IPS-NIHi7 (cell line): ENCODE measurements at regions not wholly inside any gene's neighbourhood (a gene's known extent, or its start where the extent isn't known, plus 50 kb on each side); places are given as distances from the start of the nearest gene placed in this dataset.
"Not testable (repeated sequence)": the region's sequence is repeated elsewhere in the genome, so short reads cannot be mapped to it uniquely, and the experiment has no call there.

Experiments
- DNase-seq: peaks from one replicate; pipeline ENCODE4 v3.0.0; 2012; ENCODE audit warnings: mixed read lengths; ENCODE audit errors: extremely low spot score

- DNase-seq, result no peak
Measured at GRCh38 chr3:193902607-193903511, 233.1 kb upstream of the HES1 start.

GRCh38 chr3:193903512-193903817, 232.5 kb upstream of the HES1 start:
- no peak for DNase-seq

GRCh38 chr3:193903966-193904365, 232.0 kb upstream of the HES1 start:
- DNase-seq, result no peak

- DNase-seq, result no peak
Measured at GRCh38 chr3:193905541-193906396, 230.2 kb upstream of the HES1 start.

GRCh38 chr3:193906849-193907410, 229.0 kb upstream of the HES1 start:
- no peak for DNase-seq

GRCh38 chr3:193908181-193908744, 227.7 kb upstream of the HES1 start:
- no peak for DNase-seq

GRCh38 chr3:193909387-193909786, 226.6 kb upstream of the HES1 start:
- no peak for DNase-seq

- DNase-seq, result no peak
Measured at GRCh38 chr3:193910310-193910709, 225.6 kb upstream of the HES1 start.

GRCh38 chr3:193910886-193911738, 224.8 kb upstream of the HES1 start:
- DNase-seq, result no peak

- no peak for DNase-seq
Measured at GRCh38 chr3:193911784-193912340, 224.1 kb upstream of the HES1 start.

- no peak for DNase-seq
Measured at GRCh38 chr3:193912621-193913178, 223.2 kb upstream of the HES1 start.

GRCh38 chr3:193914602-193915001, 221.3 kb upstream of the HES1 start:
- DNase-seq, result no peak

GRCh38 chr3:193915099-193915498, 220.8 kb upstream of the HES1 start:
- no peak for DNase-seq

- no peak for DNase-seq
Measured at GRCh38 chr3:193915613-193916012, 220.3 kb upstream of the HES1 start.

GRCh38 chr3:193917158-193917557, 218.8 kb upstream of the HES1 start:
- no peak for DNase-seq

GRCh38 chr3:193921465-193921864, 214.5 kb upstream of the HES1 start:
- no peak for DNase-seq

GRCh38 chr3:193922034-193922774, 213.7 kb upstream of the HES1 start:
- DNase-seq, result no peak

GRCh38 chr3:193923958-193924357, 212.0 kb upstream of the HES1 start:
- DNase-seq, result not testable (repeated sequence)

GRCh38 chr3:193926071-193926470, 209.9 kb upstream of the HES1 start:
- DNase-seq, result not testable (repeated sequence)
